Activated CD4-positive, CD25-positive, alpha-beta regulatory T cell treated with anti-CD3 and anti-CD28 coated beads, Interleukin-2, amount 50 U/mL, for 72 hours (primary cell): ENCODE measurements at regions not wholly inside any gene's neighbourhood (a gene's known extent, or its start where the extent isn't known, plus 50 kb on each side); places are given as distances from the start of the nearest gene placed in this dataset.
"Not testable (repeated sequence)": the region's sequence is repeated elsewhere in the genome, so short reads cannot be mapped to it uniquely, and the experiment has no call there.

Source experiments
- DNase-seq: peaks from one replicate; pipeline ENCODE4 v3.0.0; 2021

DNA sequence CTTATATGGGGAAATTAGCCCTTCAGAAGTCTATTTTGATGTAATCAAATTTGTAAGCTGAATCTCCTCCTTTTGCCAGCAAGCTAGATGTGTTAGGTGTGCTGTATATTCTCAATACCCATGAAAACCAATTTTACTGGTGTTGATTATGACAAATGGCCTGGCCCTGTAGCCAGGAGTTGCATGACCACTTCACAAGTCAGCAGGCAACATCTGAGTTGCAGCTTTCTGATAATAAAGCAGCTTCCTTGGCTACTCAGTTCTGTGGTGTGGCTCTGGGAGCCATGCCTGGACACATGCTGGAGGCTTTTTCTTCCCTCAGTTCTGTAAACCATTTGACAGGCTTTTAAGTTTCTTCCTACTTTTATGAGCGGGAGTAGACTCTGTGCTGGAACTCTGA is 154.1 kb upstream of the CXCL13 start:
- DNase-seq, result no peak

DNA sequence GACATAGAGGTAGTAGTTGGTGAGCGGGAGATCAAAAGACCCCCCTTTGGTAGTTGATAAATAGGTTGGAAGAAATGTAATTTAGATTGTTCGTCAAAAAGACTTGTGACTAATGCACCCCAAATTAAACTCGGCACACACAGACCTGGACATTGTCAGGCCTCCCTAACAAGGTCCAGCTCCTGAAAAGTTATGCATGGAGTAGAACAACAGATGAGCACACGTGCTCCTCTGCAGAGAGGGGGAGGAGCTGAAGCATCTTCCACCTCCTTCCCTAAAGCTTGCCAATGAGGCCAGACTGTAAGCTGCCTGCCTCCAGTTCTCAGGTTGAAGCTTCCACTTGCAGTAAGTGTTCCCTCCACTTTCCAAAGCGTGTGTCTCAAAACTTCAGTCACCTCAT is 153.5 kb upstream of the CXCL13 start:
- not testable (repeated sequence) for DNase-seq

DNA sequence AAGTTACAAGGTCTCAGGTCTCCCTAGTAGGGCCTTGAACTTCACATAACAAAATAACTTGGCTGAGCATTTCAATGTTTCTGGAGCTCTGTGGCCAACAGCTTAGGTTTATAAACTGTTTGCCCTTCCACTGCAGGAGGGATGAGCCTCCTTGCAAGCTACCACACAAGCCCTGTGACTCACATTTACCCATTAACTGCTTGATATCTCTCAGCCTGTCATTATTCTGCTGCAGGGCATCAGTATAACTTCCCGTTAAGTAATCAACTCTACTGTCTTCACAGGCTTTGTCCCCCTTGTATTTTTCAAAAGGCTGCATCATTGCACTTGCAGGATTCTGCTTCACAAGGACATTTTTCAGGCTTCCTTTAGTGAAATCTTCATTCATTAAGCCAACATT is 151.7 kb upstream of the CXCL13 start:
- no peak for DNase-seq

DNA sequence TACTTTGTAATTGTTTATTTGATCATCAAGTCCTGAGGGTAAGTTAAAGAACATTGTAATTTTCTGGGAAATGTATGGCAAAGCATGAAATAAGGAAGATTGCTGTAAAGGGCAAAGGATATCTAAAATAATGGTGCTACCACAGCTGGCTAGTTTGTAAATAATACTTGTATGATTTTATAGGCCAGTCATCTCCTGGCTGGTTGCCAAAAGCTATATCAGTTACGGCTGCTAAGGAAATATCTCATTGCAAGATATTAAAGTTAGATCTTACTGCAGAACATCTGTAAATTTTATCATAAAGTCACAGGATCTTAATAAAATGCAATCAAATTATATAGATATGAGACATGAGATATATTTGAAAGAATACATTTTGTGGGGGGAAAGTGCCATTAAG is 150.8 kb upstream of the CXCL13 start:
- no peak for DNase-seq

DNA sequence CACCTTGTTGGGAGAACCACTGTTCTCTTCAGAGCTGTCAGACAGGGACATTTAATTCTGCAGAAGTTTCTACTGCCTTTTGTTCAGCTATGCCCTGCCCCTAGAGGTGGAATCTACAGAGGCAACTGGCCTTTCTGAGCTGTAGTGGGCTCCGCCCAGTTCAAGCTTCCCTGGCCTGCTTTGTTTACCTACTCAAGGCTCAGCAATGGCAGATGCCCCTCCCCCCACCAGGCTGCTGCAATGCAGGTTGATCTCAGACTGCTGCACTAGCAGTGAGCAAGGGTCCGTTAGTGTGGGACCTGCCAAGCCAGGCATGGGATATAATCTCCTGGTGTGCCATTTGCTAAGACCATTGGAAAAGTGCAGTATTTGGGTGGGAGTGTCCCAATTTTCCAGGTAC is 141.5 kb upstream of the CXCL13 start:
- not testable (repeated sequence) for DNase-seq

DNA sequence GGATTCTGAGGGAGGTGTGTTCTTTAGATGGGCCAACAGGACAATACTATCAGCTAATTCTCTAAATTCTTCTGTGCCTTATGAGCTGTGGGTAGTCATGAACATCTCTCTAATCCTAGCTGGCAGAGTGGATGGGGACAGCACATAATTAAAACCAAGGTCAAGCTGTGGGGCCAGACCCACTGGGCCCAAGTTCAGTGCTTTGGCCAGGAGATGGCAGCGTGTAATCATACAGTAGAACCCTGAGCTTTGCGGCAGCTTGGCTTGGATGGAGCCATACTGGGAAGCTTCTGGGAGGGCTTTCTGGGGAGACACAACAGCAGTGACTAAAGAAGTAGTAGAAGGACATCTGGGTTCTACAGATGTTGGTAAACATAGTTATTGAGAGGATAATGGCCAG is 140.3 kb upstream of the CXCL13 start:
- DNase-seq, result no peak

DNA sequence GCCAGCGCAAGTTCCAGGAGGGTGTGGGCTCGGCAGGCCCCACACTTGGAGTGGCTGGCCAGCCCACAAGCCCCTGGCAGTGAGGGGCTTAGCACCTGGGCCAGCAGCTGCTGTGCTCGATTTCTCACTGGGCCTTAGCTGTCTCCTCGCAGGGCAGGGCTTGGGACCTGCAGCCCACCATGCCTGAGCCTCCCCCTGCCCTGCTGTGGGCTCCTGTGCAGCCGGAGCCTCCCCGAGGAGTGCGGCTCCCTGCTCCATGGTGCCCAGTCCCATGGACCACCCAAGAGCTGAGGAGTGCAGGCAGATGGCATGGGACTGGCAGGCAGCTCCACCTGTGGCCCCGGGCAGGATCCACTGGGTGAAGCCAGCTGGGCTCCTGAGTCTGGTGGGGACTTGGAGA is 139.2 kb upstream of the CXCL13 start:
- DNase-seq, result no peak

DNA sequence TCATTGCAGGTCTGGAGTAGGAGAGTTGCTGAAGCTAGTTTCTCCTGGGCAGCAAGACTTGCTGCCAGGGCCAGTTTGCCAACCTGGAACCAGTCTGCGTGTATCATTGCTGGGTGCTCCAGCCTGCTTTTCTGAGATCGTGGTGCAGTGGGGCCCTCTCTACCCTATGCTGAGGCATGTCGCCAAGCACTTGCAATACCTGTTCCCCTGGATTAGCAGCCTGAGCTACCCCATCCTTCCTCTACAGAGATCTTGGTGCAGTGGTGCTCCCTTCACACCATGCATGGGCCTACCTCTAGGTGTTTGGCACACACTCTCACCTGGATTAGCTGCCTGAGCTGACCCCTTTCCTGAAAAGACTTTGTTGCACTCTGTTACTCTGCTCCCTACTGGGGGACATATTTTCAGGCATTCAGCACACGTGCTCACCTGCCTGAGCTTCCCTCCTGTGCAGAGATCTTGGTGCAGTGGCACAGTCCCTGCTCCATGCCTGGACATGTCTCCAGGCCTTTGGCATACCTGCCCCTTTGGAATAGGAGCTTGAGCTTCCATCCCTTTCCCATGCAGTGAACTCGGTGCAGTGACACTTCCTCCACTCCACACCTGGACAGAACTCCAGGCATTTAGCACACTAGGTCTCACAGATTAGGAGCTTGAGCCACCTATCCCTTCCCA is 133.7 kb upstream of the CXCL13 start:
- DNase-seq, result no peak

DNA sequence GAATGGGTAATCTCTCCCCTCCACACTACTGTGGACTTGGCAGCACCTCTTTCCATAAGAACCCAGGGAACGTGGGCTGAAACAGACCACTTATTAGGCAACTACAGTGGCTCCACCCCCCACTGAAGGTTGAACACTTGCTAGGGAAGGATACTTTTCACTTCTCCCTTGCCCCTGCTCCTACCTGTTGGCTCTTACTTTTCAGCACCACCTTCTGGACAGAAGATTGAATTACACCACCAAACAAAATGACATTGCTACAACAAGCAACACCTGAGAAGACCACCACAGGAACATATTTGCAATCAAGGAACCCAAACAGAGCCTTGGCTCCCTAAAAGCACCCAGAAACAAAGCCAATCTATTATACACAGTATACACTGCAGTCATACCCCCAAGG is 132.1 kb upstream of the CXCL13 start:
- DNase-seq, result no peak

DNA sequence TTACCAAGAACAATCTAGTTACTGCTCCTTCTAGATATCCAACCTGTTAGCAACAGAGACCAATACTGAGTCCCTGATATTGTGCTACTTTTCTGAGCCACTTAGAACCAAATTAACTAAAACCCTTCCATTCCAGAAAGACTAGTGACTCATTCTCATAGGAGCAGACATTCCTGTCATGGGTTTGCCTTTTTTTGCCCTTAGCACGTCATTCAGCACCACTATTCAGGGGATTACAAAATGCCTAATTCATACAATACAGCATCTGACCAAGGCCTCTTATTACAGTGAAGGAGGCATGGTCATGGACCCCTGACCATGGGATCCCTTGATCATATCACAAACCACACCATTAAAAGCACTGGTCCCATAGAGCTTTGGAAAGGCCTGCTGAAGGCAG is 123.8 kb upstream of the CXCL13 start:
- no peak for DNase-seq

DNA sequence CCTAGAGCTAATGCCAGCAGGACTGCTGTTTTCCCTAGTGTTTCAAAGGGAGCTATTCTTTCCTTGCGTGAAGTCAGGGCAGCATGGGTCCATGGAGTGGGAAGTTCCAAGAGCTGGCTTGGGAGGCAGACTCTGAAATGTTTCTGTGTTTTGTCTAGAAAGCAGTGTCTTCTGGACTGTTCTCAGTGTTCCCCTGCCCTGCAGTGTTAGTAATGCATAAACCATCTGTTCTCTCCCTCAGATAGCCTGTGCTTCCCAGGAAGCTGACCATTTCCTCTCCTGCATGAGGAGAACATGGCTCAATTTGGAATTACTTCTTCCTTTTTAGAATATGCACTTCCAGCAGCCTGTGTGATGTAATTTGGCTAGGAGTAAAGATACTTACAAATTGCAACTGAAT is 116.7 kb upstream of the CXCL13 start:
- DNase-seq, result no peak

DNA sequence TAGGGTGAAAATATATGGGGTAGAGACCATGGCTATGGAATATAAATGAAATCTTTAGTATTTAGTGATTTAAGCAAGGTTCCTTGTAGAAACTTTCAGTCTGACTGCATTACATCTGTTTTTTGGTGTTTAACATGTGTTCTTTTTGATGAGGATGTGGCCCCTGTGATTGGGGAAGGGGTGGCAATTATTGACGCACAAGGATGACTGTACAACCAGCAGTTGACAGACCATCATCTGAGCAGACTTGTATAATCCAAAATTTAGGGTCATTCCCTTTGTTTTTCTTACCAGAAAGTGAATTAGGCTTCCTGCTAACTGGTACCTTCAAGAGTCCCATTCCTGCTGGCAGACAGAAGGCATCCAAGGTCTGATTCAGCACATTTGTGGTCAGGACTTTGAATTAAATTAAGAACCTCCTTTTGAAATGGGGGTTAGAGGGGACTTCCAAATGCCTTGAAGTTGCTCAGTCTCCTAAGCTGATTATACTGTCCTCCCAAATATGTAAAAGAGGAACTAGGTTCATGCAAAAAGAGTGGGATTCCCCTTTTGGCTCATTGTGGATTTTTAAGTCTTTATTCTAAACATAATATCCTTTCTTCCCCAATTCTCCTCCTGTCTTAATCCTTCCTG is 112.4 kb upstream of the CXCL13 start:
- DNase-seq, result no peak

DNA sequence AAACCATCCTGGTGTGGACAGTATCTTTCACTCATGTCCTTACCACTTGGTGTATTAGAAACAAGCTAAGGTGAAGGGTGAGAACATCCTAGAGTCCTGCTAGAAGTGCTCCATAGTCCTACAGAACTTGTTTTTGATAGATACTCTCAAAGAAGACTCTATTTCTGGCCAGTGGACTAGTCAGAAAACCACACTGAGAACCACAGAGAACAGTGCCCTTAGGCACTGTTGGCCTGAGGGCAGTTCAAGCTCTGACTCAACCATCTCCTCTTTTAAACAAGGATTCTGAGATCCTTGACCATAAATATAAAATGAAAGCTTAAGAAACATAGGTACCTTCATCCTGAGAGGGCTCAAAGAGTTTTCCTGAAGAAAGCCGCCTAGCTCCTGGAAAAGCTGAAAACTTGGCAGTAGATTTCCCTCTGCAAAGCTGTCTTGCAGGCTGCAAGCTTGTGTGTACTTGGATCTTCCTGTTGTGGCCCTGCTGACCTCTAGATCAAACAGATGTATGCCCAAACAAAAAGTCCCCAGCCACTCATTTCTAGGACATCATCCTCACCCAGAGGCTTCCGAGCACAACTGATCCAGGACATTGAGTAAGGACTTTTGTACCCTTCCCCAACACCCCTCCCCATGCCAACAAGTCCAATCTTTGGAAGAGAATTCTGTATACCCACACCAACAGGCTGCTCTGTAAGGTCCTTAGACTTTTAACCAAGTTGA is 111.6 kb upstream of the CXCL13 start:
- DNase-seq, result no peak

DNA sequence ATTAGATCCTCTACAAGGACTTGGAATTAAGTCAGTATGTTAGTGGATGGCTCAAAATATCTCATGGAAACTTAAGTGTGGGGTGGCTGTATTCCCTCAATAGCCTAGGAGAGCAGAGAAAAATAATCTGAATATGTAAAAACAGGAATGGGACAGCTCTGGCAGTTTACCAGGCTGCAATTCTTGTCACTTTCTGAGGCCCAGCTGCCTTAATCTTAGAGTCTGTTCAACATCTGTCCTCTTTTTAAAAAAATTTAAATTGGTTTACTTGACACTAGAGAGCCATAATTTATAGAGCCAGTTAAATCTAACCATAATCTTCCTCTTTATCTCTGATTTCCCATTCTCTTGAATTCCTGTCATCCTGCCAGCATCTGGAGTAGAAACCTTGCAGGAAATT is 109.2 kb upstream of the CXCL13 start:
- no peak for DNase-seq

DNA sequence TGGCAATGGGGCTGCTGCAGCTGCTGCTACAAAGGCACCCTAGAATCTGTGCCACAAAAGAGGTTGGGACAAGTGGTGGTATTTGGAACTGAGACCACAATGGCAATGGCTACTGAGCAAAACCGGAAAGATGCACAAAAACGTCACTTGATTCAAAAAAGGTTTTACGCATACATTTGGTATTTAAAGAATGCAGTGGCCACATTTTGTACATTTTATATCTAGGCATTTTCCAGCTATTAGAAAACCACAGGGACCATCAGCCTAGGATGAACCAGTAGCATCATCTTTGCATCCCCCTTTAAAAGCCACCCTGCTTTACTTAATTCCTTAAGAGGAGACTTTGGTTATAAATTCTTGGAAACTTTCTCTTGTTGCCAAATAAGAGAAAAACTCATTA is 104.8 kb upstream of the CXCL13 start:
- DNase-seq, result no peak

DNA sequence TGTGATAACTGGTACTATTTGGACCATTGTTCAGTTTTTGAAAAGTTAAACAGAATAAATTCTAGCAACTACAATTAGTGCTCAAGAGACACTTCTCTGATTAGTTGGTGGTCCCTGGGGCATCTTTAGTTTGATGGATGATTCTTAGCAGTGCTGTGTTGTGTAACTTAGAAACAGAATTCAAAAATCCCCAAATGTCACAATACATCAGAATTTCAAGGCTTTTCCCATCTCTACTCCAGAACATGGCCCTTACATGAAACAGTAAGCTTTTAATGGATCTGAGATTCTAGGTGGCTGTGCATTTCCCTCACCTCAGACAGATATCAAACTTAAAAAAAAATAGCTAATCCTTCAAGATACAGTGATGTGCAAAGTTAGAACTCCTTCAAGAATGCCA is 104.4 kb upstream of the CXCL13 start:
- no peak for DNase-seq

DNA sequence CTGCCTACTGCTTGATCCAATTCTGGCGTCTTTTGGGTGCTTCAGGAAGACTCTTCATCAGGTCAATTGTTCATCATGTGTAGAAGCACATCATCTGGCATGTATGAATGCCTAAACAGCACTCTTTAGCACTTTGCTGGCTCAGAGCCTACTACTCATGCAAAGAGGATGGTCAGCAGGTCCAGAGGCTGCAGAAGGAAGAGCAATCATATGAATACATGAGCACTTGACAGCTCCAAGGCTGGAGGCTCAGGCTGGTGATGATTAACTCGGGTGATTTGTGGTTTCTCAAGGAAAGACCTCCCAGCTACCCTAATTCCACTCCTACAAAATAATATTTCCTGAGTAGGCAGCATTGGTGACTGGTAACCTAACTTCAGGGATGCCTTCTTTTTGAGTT is 103.8 kb upstream of the CXCL13 start:
- DNase-seq, result no peak

DNA sequence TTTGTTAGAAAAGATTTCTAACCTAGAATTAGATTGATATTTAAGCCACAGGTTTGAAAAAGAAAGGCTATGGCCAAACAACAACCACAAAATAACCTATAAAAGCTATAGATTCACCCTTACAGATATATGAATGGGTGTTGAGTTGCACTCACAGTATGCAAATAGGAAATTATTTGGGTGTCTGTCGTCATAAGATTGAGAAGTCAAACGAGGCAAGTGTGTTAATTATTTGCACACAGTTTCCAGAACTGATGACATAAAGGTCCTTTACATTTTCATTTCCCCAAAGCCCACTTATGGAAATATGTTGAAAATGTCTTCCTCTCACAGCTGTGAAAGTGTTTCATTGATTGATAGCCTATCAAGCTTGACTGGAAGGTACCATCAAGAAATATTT is 101.2 kb upstream of the CXCL13 start:
- DNase-seq, result no peak

DNA sequence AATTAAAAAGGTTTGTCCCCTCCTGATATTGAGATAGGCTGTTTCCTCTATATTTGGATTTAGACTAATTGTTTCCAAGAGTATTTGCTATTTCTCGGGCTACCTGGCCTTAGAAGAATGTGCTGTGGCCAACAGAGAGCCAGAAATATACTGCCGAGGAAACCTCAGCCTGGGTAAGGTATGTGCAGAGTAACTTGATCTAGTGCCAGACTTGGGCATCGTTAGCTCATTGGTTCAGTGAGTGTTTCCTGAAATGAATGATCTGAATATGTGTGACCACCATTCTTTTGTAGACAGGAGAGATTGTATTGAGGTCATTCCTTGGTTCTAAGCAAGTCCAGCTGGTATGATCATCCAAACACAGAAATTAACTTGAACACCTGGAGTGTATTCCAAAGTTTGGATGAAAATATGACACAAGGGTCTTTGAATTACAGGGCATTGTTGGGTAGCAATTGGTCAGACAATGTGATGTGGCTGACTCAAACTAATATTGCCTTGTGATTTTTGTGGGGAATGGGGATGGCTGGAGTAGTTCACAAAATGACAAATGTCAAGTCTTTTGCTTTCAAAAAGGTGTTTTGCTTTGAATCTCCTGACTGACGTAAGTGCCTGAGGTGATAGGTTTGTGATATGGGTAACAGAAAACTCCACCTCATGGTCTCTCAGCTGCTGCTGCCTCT is 100.2 kb upstream of the CXCL13 start:
- DNase-seq, result no peak

DNA sequence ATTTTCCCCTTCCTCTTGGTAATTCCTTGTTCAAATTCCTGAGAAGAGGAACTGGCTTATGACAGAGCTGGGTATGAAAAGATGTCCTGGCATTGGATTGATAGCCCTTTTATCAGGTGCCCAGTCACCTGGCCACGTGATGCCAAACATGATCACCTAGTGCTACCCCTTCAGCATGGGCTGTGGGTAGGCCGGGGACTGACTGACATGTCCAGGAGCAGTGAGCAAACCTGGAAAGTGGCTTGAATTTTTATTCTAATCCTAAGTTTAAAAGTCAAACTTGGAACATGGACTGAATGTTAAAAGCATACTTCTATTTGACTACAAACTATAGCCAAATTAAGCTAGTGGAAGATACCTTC is 99.7 kb upstream of the CXCL13 start:
- DNase-seq, result no peak

DNA sequence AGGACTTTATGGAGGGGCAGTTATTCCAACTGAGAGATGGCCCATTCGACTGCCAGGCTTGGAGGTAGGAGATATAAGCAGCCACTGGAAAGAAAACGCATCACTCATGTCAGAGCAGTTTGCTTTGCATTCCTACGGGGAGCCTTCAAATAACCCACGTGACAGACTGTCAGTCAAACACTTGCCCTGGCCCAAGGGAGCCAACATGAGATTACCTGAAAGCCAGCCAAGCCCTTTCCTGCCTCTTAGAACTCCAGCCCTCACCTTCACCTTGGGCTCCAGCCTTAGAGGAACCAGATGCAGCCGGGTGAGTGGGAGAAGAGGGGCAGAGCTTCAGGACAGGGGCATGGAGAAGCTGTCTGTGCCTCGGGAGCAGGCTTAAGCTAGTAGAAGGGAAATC is 95.3 kb upstream of the CXCL13 start:
- DNase-seq, result no peak

DNA sequence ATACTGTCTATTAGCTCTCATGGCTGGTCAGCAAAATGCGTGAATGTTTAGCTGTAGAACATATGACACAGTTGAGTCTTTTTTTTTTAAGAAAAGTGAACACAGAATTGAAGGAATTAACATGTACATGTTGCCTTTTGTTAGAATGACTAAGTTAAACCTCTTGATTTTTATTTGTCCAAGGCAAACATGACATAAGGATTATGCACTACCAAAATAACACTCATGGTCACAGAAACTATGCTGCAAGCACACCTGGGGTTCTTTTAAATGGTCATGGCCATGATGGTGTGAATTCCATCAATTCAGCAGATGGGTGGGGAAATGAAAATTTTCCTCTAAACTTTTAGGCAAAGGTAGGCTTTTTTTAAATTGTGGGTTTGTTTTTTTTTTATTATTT is 80.1 kb upstream of the CXCL13 start:
- no peak for DNase-seq

DNA sequence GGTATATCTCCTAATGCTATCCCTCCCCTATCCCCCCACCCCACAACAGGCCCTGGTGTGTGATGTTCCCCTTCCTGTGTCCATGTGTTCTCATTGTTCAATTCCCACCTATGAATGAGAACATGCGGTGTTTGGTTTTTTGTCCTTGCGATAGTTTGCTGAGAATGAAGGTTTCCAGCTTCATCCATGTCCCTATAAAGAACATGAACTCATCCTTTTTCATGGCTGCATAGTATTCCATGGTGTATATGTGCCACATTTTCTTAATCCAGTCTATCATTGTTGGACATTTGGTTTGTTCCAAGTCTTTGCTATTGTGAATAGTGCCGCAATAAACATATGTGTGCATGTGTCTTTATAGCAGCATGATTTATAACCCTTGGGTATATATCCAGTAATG is 77.7 kb upstream of the CXCL13 start:
- not testable (repeated sequence) for DNase-seq

DNA sequence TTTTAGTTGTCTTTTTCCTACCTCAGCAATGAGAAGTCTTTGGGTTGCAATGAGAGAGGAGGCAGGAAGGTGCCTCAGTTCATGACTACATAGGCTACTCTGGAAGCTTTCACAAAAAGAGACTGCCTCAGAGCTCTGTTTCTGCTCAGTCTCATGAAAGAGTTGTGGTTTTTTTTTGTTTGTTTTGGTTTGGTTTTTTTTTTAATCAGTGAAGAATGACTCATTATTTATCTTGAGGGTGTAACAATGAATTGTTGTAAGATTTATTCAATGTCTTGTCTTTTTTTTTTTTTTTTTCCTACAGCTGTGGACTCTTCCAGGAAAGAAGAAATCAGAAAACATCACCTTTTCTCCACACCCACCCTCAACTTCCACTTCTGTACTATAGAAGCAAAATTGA is 67.5 kb upstream of the CXCL13 start:
- no peak for DNase-seq
